GM12865 (cell line): ENCODE measurements at regions not wholly inside any gene's neighbourhood (a gene's known extent, or its start where the extent isn't known, plus 50 kb on each side); places are given as distances from the start of the nearest gene placed in this dataset.

Experiments used
- DNase-seq: peaks from one replicate; pipeline ENCODE4 v3.0.0; 2010; ENCODE audit warnings: low read depth
- H3K4me3 ChIP-seq: 2 replicates; pipeline ENCODE4 v1.5.1; 2011; ENCODE audit warnings: mild to moderate bottlenecking, low read depth, low read length, control low read depth
- CTCF ChIP-seq: IDR thresholded peaks from 2 replicates; pipeline ENCODE4 v1.5.1; 2011; ENCODE audit warnings: low read length, control low read depth, low read depth, inconsistent platforms; ENCODE audit not compliant: insufficient read depth; ENCODE audit errors: missing control alignments

DNA sequence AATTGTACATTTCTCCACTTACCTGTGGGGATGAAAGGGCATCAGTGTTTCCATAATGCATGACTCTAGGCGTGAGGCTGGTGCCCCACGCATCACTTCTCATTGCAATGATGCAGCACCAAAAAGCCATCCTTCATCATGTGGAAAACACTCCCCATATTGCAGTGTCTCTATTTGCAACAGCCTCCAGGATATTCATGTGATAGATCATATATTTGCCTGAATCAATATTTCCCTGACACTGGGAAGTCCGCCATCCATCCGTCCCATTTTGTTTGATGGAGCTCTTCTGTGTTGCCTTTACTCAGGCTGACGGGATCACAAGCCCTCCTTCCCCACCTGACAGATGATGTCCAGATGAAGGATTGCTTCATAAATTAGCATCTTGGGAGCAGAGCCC lies 74.5 kb upstream of the CAMK1G start:
- H3K4me3 ChIP-seq: no peak overlapping the region
- DNase-seq: no peak
- no peak for TF ChIP-seq CTCF

DNA sequence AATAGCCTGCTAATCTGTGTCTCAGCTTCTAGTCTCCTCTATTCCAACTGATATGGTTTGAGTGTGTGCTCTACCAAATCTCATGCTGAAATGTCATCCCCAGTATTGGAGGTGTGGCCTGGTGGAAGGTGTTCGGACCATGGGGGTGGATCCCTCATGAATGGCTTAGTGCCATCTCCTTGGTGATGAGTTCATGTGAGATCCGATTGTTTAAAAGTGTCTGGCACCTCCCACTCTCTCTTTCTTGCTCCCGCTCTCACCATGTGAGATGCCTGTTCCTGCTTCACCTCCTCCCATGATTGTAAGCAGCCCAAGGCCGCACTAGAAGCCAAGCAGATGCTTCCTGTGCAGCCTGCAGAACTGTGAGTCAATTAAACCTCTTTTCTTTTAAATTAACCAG lies 73.5 kb upstream of the CAMK1G start:
- no peak overlapping the region for H3K4me3 ChIP-seq
- no peak for DNase-seq
- TF ChIP-seq CTCF: no peak

GRCh38 chr1:209511169-209511568 lies 72.3 kb upstream of the CAMK1G start:
- TF ChIP-seq CTCF: no peak
- DNase-seq: no peak
- no peak overlapping the region for H3K4me3 ChIP-seq

- TF ChIP-seq CTCF: no peak
- no peak overlapping the region for H3K4me3 ChIP-seq
- no peak for DNase-seq
Measured at GRCh38 chr1:209512821-209513220, 70.7 kb upstream of the CAMK1G start.

DNA sequence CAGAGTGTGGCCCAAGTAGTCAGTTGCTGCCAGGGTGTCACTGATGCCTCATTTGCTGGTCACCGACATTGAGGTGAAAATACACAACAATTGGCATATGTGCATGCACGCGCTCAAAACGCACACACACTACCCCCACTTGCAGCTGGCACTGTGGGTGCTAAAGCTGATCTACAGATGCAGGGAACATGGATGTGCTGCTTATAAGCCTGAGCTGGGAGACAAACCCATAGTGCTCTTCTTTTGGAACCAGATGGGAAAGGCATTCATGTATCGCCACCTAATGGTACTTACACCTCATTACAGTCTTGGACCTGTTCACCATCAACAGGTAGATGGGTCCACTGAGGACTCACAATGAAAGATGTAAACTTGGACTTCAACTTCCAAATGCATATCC lies 70.3 kb upstream of the CAMK1G start:
- peak; percentile 47 for DNase-seq
- no peak overlapping the region for H3K4me3 ChIP-seq
- peak; percentile 61 for TF ChIP-seq CTCF

GRCh38 chr1:209516771-209517680 lies 66.5 kb upstream of the CAMK1G start:
- no peak for DNase-seq
- TF ChIP-seq CTCF: no peak
- no peak overlapping the region for H3K4me3 ChIP-seq

- no peak for DNase-seq
- TF ChIP-seq CTCF: no peak
- no peak overlapping the region for H3K4me3 ChIP-seq
Measured at GRCh38 chr1:209517681-209518050, 65.8 kb upstream of the CAMK1G start.
